ENCODE measurements at regions not wholly inside any gene's neighbourhood (a gene's known extent, or its start where the extent isn't known, plus 50 kb on each side); places are given as distances from the start of the nearest gene placed in this dataset.

DNA sequence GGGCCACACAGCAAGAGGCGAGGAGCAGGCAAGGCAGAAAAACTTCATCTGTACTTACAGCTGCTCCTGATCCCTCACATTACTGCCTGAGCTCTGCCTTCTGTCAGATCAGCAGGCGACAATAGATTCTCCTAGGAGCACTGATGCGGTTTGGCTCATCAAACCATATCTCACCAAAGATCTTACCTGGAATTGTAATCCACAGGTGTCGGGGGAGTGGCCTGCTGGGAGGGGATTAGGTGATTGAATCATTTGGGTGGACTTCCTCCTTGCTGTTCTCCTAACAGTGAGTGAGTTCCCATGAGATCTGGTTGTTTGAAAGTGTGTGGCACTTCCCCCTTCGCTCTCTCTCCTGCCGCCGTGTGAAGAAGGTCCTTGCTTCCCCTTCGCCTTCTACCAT lies 647.3 kb downstream of the SOCS6 start:
- no TSS peak for BruUV-seq (replicated peaks)
- no peaks in the 10 kb centered on the region for H3K79me2 ChIP-seq (ENCODE audit: insufficient read depth, low read length)
- no peak overlapping the region for H3K27ac ChIP-seq (ENCODE audit: low read depth, low read length)
- no peaks in the 10 kb centered on the region for H3K9me2 ChIP-seq (ENCODE audit: insufficient read depth)
- H3K27me3 ChIP-seq (ENCODE audit: insufficient read depth, low read length) = no peaks in the 10 kb centered on the region
- H4K20me1 ChIP-seq (ENCODE audit: insufficient read depth) = no peaks in the 10 kb centered on the region
- no peaks in the 10 kb centered on the region for H3K4me1 ChIP-seq (ENCODE audit: control insufficient read depth in 1 of 2, insufficient read depth in 2 of 2, low read length in 2 of 2)
- no peaks in the 10 kb centered on the region for H3K36me3 ChIP-seq (ENCODE audit: control insufficient read depth in 1 of 2, insufficient read depth in 2 of 2, low read length in 2 of 2)
- no peak overlapping the region for H2AFZ ChIP-seq (ENCODE audit: low read depth, low read length, poor library complexity, severe bottlenecking)
- ChIA-PET CTCF (no interaction called here), POLR2A (no interaction called here), RAD21 (ENCODE audit: low non-redundant PET in 1 of 2, low total read pairs in 2 of 2, uncharacterized antibody in 2 of 2, unreplicated experiment in 2 of 2) (no interaction called here)
- TF ChIP-seq TCF7L2 (IDR thresholded peaks at IDR 0.05; ENCODE audit: borderline replicate concordance, extremely low read depth, insufficient read depth, insufficient read length) (no peak), CBX3 (IDR thresholded peaks at IDR 0.05; ENCODE audit: low read depth) (no peak), ZFX (IDR thresholded peaks at IDR 0.05) (no peak), YY1 (IDR thresholded peaks at IDR 0.05; ENCODE audit: extremely low read depth, insufficient replicate concordance, low read depth, low read length) (no peak), SRF (IDR thresholded peaks at IDR 0.05; ENCODE audit: low read depth) (no peak), POLR2AphosphoS5 (IDR thresholded peaks at IDR 0.05; ENCODE audit: low read depth, low read length) (no peak), JUND (IDR thresholded peaks at IDR 0.05) (no peak), SIN3A (IDR thresholded peaks at IDR 0.05; ENCODE audit: low read depth) (no peak), SP1 (IDR thresholded peaks at IDR 0.05; ENCODE audit: low read depth) (no peak)
- TF ChIP-seq, protein P1, sequence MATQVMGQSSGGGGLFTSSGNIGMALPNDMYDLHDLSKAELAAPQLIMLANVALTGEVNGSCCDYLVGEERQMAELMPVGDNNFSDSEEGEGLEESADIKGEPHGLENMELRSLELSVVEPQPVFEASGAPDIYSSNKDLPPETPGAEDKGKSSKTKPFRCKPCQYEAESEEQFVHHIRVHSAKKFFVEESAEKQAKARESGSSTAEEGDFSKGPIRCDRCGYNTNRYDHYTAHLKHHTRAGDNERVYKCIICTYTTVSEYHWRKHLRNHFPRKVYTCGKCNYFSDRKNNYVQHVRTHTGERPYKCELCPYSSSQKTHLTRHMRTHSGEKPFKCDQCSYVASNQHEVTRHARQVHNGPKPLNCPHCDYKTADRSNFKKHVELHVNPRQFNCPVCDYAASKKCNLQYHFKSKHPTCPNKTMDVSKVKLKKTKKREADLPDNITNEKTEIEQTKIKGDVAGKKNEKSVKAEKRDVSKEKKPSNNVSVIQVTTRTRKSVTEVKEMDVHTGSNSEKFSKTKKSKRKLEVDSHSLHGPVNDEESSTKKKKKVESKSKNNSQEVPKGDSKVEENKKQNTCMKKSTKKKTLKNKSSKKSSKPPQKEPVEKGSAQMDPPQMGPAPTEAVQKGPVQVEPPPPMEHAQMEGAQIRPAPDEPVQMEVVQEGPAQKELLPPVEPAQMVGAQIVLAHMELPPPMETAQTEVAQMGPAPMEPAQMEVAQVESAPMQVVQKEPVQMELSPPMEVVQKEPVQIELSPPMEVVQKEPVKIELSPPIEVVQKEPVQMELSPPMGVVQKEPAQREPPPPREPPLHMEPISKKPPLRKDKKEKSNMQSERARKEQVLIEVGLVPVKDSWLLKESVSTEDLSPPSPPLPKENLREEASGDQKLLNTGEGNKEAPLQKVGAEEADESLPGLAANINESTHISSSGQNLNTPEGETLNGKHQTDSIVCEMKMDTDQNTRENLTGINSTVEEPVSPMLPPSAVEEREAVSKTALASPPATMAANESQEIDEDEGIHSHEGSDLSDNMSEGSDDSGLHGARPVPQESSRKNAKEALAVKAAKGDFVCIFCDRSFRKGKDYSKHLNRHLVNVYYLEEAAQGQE (IDR thresholded peaks at IDR 0.05; ENCODE audit: low read depth) = no peak
- no peak for DNase-seq (ENCODE audit: low read depth, low spot score)
- H3K9ac ChIP-seq (ENCODE audit: low read length) = no peak overlapping the region
- intact Hi-C loops (cut with micrococcal nuclease) = no loop called here
- peaks cover 0 to 7% of the 10 kb centered on the region in 2 experiments; a peak in 1 of 4 replicates for H3K9me3 ChIP-seq (ENCODE audit: control insufficient read depth in 1 of 2, insufficient read depth in 1 of 2, low read depth in 1 of 2, low read length in 2 of 2)
- H3K4me2 ChIP-seq (ENCODE audit: low read length) = no peak overlapping the region
- no peak overlapping the region for H3K4me3 ChIP-seq (replicated peaks in 1 of 2; ENCODE audit: low read depth in 1 of 2, low read length in 2 of 2)
- no peak for ATAC-seq

Measured in HCT116 (cell line).